CD4-positive, alpha-beta T cell (primary cell): ENCODE measurements at regions not wholly inside any gene's neighbourhood (a gene's known extent, or its start where the extent isn't known, plus 50 kb on each side); places are given as distances from the start of the nearest gene placed in this dataset.

Experiments
- ATAC-seq: fragments of 200-7000 bp; cut with Tn5 transposase; one replicate; pipeline ENCODE4 v1.10.0; 2022; ENCODE audit warnings: mild to moderate bottlenecking; ENCODE audit not compliant: poor library complexity
- CTCF ChIA-PET: fragments of 350-600 bp; sonication (Branson Sonifier 250); formaldehyde crosslinking; loops from one replicate; lab custom pipeline; 2021; ENCODE audit warnings: antibody characterized with exemption, inconsistent platforms; lab: Charles Lee
- POLR2A ChIA-PET: fragments of 350-600 bp; sonication (Branson Sonifier 250); formaldehyde crosslinking; loops from one replicate; lab custom pipeline; 2021; ENCODE audit warnings: antibody characterized with exemption, inconsistent platforms; lab: Charles Lee
- DNase-seq, 14 experiments: peaks; one replicate each; pipeline ENCODE4 v3.0.0-alpha.2; 2013 to 2020; ENCODE audit warnings: mixed read lengths in 2 of 14
- H3K27ac ChIP-seq, 2 donors: one replicate each; pipeline versions ENCODE4 v1.5.1 to v1.7.0; 2013; ENCODE audit warnings: low read length in 2 of 2, low read depth in 1 of 2, mild to moderate bottlenecking in 1 of 2
- H3K27me3 ChIP-seq, 2 experiments: 1 replicate in 1 of 2; 2 replicates in 1 of 2; pipeline versions ENCODE4 v1.6.1 to v1.7.0; 2013; ENCODE audit warnings: low read length in 2 of 2, control low read depth in 1 of 2, mild to moderate bottlenecking in 1 of 2, moderate library complexity in 1 of 2; ENCODE audit not compliant: insufficient read depth in 2 of 2, control insufficient read depth in 1 of 2
- H3K36me3 ChIP-seq: one replicate; pipeline ENCODE4 v1.6.1; 2013; ENCODE audit warnings: low read length, control low read depth; ENCODE audit not compliant: insufficient read depth
- H3K4me1 ChIP-seq: one replicate; pipeline ENCODE4 v1.6.1; 2013; ENCODE audit warnings: low read length, control low read depth; ENCODE audit not compliant: insufficient read depth
- H3K4me3 ChIP-seq: one replicate; pipeline ENCODE4 v1.5.1; 2013; ENCODE audit warnings: mild to moderate bottlenecking, low read length, moderate library complexity
- H3K9me3 ChIP-seq, 2 experiments: 1 replicate in 1 of 2; 2 replicates in 1 of 2; pipeline versions ENCODE4 v1.6.1 to v1.7.0; 2013; ENCODE audit warnings: low read length in 2 of 2, mild to moderate bottlenecking in 2 of 2, control low read depth in 1 of 2, moderate library complexity in 1 of 2; ENCODE audit not compliant: control insufficient read depth in 1 of 2, insufficient read depth in 1 of 2
- H3K27ac Mint-ChIP-seq: one replicate; pipeline ENCODE4 v1.8.0; 2020; ENCODE audit warnings: mixed read lengths
- H3K27me3 Mint-ChIP-seq: one replicate; pipeline ENCODE4 v1.8.0; 2021; ENCODE audit warnings: mixed read lengths
- H3K36me3 Mint-ChIP-seq: one replicate; pipeline ENCODE4 v1.8.0; 2021; ENCODE audit warnings: low read depth, mixed read lengths
- H3K4me1 Mint-ChIP-seq: one replicate; pipeline ENCODE4 v1.8.0; 2021; ENCODE audit warnings: low read depth, mixed read lengths
- H3K4me3 Mint-ChIP-seq: one replicate; pipeline ENCODE4 v1.8.0; 2020; ENCODE audit warnings: mild to moderate bottlenecking, mixed read lengths
- H3K9me3 Mint-ChIP-seq: one replicate; pipeline ENCODE4 v1.8.0; 2020; ENCODE audit warnings: mixed read lengths
- intact Hi-C, 2 experiments: fragments of 100-400 bp; cut with DNase I in 1 of 2; cut with micrococcal nuclease in 1 of 2; formaldehyde crosslinking; loops; one replicate each; pipeline versions ENCODE4 v1.15.1 to v1.9.0; 2023 to 2025; cut with DNase I, micrococcal nuclease
- TF ChIP-seq, protein P1 (sequence below): fragments of 200-600 bp; IDR thresholded peaks from one replicate; pipeline ENCODE4 v1.8.0; 2022; ENCODE audit warnings: antibody characterized with exemption, mild to moderate bottlenecking

DNA sequence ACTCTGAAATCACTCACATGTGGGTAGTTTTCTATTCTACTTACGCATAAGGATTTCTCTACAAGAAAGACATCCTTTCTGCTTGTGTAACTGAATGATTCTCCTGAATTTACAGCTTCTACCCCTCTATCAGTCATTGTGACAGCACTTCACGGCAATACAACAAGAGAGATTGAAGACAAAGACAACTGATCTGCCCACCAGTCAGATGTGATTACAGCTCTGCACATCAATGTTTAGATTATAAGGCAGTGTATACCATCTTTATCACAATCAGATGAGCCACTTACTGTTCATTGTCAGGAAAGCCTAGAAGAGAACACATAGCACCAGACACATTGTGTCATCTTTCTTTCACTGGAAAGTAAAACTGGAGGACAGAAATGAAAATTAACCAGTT lies 324.4 kb downstream of the CENPC start:
- no peak overlapping the region for H3K27ac Mint-ChIP-seq
- Histone ChIP-seq H3K27ac (no peak overlapping the region), H3K4me1 (no peaks in the 10 kb centered on the region), H3K4me3 (no peak overlapping the region), H3K27me3 (no peaks in the 10 kb centered on the region), H3K36me3 (no peaks in the 10 kb centered on the region), H3K9me3 (no peaks in the 10 kb centered on the region)
- no peaks in the 10 kb centered on the region for H3K4me1 Mint-ChIP-seq
- CTCF ChIA-PET, result no interaction called here
- TF ChIP-seq, protein P1, sequence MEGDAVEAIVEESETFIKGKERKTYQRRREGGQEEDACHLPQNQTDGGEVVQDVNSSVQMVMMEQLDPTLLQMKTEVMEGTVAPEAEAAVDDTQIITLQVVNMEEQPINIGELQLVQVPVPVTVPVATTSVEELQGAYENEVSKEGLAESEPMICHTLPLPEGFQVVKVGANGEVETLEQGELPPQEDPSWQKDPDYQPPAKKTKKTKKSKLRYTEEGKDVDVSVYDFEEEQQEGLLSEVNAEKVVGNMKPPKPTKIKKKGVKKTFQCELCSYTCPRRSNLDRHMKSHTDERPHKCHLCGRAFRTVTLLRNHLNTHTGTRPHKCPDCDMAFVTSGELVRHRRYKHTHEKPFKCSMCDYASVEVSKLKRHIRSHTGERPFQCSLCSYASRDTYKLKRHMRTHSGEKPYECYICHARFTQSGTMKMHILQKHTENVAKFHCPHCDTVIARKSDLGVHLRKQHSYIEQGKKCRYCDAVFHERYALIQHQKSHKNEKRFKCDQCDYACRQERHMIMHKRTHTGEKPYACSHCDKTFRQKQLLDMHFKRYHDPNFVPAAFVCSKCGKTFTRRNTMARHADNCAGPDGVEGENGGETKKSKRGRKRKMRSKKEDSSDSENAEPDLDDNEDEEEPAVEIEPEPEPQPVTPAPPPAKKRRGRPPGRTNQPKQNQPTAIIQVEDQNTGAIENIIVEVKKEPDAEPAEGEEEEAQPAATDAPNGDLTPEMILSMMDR, result no peak
- intact Hi-C loops, result no loop called here
- no peak for ATAC-seq
- DNase-seq, result no peak
- H3K4me3 Mint-ChIP-seq, result no peak overlapping the region
- POLR2A ChIA-PET, result no interaction called here
- H3K27me3 Mint-ChIP-seq, result no peaks in the 10 kb centered on the region
- H3K9me3 Mint-ChIP-seq, result peaks cover 5% of the 10 kb centered on the region
- H3K36me3 Mint-ChIP-seq, result no peaks in the 10 kb centered on the region

DNA sequence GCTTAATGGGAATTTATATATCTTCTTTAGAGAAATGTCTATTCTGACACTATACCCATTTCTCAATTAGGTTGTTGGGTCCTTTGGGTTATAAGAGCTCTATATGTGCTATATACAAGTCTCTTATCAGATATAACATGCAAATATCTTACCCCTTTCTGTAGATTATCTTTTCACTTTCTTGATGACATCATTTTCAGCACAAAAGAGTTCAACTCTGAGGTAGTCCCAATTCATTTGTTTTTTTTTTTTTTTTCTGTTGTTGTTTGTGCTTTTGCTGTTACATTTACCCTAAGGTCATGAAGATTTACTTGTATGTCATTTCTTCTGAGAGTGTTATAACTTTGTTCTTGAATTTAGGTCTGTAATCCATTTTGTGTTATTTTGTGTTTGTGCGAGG lies 326.4 kb downstream of the CENPC start:
- POLR2A ChIA-PET, result no interaction called here

GRCh38 chr4:67207941-67208441 lies 337.3 kb downstream of the CENPC start:
- Mint-ChIP-seq H3K27me3 (peaks cover 4% of the 10 kb centered on the region), H3K27ac (no peak overlapping the region), H3K4me3 (no peak overlapping the region), H3K4me1 (no peaks in the 10 kb centered on the region), H3K36me3 (no peaks in the 10 kb centered on the region), H3K9me3 (no peaks in the 10 kb centered on the region)
- H3K4me3 ChIP-seq, result no peak overlapping the region
- TF ChIP-seq, protein P1, result no peak
- intact Hi-C loops, result no loop called here
- no peaks in the 10 kb centered on the region for H3K4me1 ChIP-seq
- ChIA-PET CTCF (no interaction called here), POLR2A (no interaction called here)
- DNase-seq (no peak), ATAC-seq (no peak)
- no peak overlapping the region for H3K27ac ChIP-seq
- H3K36me3 ChIP-seq, result no peaks in the 10 kb centered on the region
- no peaks in the 10 kb centered on the region for H3K9me3 ChIP-seq
- H3K27me3 ChIP-seq, result no peaks in the 10 kb centered on the region

More for the DNA sequence above, 326.4 kb downstream of the CENPC start:
- Histone ChIP-seq H3K9me3 (no peaks in the 10 kb centered on the region), H3K4me3 (no peak overlapping the region), H3K36me3 (no peaks in the 10 kb centered on the region), H3K27ac (no peak overlapping the region), H3K27me3 (no peaks in the 10 kb centered on the region), H3K4me1 (no peaks in the 10 kb centered on the region)
- DNase-seq, result no peak
- Mint-ChIP-seq H3K9me3 (peaks cover 5% of the 10 kb centered on the region), H3K36me3 (no peaks in the 10 kb centered on the region), H3K27ac (no peak overlapping the region), H3K27me3 (no peaks in the 10 kb centered on the region), H3K4me3 (no peak overlapping the region), H3K4me1 (no peaks in the 10 kb centered on the region)
- TF ChIP-seq, protein P1, result no peak
- no peak for ATAC-seq
- CTCF ChIA-PET, result no interaction called here
- intact Hi-C loops, result no loop called here
